ENCODE measurements at regions not wholly inside any gene's neighbourhood (a gene's known extent, or its start where the extent isn't known, plus 50 kb on each side); places are given as distances from the start of the nearest gene placed in this dataset.

DNA sequence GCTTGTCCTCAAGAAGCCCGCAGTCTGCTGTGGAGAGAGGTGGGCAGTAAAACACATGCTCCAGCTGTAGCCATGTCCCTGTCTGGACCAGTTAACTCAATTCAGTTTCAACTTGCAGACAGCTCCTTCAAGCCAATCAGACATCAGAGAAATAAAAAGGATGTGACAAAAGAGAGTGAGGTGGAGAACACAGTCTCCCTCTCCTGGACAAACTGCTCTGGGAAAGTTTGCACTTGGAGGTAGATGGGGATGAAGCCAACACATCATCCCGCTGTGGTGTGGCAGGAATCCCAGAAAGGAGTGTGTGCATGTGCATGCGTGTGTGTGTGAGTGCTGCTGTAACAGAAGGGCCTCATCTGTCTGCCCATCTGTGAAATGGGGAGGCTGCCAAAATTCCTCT, 358.6 kb upstream of the ASIC2 start:
- no peak for DNase-seq

DNA sequence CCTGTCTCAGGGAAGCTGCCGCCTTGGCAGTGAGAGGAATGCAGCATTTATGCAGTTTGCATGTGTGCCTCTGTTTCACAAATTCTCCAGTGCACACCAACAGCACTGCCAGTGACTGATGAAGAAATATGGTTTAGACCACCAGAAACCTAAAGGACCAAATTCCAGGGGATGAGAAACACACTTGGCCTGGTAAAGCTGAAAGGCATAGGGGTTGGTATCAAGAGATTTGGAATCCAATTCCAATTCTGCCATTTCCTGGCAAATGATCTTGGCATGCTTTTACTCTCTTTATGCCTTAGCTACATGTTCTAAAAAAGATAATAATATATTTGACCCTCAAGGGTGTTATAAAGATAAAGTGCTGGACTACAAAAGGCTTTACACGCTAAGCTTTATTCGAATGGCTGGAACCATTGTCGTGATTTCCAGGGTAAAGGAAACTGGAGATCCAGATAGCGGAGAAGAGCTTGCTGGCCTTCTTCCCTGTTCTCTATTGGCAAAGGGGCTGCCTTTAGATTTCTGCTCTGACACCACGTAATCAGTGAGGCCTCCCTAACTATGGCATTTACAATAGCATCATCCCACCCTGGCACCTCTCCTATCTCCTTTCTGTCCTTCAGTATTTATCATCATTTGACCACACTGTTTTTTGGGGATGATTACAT, 359.8 kb upstream of the ASIC2 start:
- DNase-seq: no peak

DNA sequence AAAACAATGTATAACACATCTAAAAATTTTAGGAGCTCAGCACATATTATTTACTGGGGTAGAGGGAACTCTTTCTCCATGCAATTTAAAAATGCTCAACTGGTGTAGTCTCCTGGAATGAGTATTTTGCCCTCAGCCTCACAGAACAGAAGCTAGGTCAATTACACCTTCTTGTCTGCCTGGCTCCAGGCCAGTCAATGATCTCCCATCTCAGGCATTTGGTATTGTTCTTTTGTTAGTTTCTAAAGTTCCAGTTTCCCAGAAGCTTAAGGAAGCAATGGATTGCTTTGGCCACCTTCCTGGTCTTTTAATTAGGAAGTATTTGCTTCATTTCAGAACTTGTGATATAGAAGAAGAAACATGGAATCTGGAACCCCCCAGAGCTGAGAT, 360.3 kb upstream of the ASIC2 start:
- DNase-seq: no peak

DNA sequence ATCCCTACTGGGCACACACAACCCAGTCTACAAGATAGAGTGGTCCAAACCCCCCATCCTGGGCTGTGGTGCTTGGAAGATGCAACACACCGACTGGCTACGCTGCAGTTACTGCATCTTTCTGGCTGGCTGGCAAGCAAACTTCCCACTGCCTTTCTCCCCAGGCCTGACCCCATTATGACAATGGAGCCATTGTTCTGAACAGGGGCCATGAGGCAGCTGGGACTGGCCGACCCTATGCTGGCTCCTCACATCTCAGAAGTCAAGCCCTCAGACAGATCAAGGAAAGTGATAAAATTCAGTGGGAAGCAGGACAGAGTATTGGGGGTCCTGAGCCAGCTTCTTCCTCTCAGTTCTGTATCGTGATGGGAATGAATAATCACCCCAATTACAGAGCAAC, 364.1 kb upstream of the ASIC2 start:
- no peak for DNase-seq

DNA sequence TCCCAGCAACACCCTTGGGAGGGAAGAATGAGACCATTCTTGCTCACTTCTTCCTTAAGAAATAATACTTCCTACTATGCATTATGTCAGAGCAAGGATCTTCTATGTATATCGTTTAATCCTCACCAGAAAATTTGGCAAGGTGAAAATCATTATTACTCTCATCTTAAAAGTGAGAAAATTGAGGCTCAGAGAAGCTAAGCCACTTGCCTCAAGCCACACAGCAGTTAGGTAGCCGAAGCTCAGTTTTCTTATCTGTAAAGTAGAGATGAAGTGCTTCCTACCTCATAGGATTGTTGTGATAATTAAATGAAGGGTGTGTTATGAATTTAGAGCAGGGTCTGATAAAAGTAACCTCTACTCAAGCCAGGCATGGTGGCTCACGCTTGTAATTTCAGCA, 368.9 kb upstream of the ASIC2 start:
- no peak for DNase-seq

DNA sequence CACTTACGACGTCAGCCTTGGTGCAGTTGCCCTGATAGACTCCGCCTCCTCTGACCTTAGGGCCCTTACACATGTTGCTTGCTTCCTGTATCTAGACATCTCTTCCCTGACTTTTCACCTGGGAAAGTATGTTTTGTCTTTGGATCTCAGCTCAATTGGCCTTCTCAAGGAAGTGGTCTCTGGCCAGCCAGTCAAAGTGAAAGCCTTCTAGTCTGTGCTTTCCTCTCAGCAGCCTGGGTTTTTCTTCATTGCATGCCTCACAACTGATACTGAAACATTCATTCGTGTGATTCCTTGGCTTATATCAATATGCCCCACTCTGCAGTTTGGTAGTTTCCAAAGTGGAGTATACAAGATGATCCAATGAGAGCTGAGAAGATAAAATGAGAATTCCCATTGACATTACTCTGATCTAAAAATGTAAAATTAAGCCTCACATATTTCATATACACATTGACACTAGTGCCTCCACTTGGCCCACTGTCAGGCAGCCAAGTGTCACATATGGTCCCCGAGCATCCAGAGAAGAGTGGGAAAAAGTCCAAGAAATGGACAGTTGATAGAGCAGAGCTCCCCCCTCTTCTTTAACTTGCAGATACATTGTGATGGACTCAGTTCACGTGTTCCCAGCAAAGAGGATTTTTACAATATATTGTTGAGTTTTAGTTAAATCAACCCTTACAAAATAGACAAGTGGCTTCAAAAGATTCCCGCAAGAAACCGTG, 371.2 kb upstream of the ASIC2 start:
- no peak for DNase-seq

DNA sequence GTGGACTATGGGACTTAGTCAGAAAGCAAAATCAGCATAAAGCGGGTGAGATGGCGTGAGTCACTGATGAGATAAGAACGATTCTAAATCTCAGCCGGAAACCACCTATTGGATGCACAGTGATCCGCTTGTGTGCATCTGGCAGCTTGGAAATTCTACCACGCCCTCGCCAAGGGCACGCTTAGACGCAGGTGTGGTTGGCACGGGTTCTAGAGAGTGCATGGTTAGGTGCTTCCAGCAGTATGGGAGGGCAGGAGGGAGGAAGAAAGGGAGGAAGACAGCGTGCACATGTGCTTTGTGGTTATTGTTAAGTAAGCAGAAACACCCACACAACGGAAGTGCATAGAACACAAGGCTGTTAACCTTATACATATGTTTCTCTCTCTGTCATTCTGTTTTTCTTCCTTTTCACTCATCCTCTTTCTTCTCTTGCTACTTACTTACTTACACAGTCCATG, 374.0 kb upstream of the ASIC2 start:
- no peak for DNase-seq

DNA sequence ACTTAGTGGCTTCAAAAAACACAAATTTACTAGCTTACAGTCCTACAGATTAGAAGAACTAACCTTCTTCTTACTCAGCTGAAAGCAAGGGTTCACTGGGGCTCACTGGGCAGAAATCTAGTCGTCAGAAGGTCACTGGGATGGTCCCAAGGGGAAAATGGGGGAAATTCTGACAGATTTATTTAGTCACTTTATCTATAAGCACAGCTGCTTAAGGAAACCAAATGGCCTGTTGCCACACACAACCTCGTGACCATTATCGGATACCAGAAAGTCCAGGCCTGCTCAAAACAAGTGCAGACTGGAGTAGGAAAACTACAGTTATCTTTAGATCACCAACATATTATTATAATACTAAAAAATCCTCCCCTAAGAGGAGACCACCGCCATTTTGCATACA, 374.6 kb upstream of the ASIC2 start:
- no peak for DNase-seq

DNA sequence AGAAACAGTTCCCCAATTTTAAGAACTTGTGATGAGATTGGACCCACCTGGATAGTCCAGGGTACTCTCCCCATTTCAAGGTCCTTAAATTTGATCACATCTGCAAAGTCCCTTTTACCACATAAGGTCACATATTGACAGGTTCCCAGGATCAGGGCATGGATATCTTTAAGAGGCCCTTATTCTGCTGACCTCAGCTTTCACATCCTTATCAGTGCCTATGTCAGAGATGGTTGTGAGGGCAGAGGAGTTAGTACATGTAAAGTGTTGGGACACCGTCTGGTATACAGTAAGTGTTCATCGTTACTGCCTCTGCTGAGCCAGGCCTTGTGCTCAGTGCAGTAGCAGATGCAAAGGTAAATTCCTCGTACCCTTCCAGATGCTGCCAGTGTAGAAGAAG, 375.4 kb upstream of the ASIC2 start:
- no peak for DNase-seq

DNA sequence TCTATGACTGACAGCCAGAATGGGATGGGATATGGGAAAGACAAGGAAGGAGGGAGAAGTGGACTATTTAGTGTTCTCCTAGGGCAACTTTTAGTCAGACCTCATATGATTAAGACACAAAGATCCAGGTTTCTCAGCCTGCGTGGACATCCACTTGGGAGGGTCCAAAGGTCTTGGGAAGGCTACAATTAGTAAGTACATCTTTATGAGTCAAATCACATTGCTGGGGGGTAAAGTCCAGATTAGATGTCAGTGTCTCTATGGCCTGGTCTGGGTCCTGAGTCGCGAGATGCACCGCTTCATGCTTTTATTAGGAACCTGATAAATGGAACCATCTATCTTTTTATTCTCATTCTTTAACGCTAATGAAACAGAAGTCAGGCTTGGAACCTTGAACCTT, 378.4 kb upstream of the ASIC2 start:
- no peak for DNase-seq

DNA sequence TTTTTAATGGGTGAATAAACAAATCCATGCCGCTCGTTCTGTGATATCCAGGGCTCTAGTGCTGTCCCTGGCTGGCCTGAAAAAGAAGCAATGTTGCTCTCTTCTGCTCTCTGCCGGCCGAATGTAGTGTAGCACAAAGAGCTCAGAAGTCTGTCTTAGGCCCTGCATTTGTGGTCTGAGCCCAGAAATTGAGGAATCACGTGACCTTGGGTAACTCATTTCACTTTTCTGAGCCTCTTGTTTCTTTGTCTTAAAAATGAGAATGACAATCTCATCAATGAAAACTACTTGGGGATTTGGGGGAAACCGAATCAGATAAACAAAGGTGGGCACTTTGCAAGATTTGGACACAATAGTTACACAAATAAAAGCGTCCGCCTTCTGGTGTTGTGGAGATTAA, 381.6 kb upstream of the ASIC2 start:
- DNase-seq: peak; percentile 28

DNA sequence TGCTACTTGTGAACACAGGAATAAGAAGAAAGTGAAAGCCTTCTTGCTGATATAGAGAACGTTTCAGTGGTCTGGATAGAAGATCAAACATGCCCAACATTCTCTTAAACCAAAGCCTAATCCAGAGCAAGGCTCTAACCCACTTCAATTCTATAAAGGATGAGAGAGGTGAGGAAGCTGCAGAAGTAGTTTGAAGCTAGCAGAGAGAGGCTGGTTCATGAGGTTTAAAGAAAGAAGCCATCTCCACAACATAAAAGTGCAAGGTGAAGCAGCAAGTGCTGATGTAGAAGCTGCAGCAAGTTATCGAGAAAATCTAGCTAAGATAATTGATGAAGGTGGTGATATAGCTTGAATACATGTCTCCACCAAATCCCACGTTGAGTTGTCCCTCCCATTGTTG, 383.3 kb upstream of the ASIC2 start:
- no peak for DNase-seq

DNA sequence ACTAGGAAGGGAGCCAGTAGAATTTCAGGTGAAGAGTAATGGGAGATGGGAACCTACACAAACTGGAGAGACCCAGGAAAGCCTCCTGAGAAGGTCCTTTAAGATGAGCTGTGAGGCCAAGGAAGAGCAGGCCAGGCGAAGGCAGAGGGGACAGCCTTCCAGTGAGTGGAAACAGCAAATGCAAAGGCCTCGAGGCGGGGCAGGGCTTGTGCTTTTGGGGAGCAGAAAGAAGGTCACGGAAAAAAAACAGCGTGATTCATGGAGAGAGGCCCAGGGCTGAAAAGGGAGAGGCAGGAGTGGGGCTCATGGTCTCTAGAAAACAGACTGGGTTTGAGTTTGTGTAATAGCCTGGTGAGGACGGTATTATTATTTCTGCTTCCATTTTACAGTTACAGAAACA, 386.5 kb upstream of the ASIC2 start:
- DNase-seq: no peak

DNA sequence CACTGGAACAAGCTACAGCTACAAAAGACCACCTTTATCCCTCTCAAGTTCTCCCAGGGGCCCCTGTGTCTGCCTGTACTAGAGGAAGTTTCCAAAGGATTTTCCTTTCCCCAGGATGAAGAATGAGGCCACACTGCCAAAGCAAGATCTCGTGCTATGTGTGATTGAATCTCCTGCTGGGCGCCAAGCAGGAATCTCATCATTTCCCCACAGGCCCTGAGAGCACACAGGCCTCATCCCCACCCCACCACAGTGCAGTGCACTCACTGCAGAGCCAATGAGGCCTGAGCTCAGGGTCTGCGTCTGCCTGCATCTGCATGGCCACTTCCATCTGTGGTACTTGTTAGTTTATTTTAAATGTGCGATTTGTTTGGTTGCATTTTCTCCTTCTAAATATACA, 387.4 kb upstream of the ASIC2 start:
- DNase-seq: no peak

DNA sequence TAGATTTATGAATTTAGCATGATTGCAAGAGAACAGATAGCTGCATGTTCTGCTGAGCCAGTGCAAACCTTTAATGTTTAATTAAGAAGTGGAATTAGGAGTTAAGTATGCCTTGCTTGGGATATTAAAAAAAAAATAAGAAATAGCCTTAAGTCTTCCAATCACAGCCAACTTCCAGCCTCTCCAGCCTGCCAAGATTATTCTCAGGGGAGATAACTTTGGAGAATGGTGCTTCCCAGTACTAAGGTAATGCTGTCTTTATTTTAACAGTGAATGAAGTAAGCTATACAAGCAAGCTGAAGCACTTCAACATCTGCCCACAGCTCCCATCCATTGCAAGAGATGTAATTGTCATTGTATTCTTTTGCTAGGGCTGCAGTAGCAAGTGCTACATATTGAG, 389.5 kb upstream of the ASIC2 start:
- no peak for DNase-seq

DNA sequence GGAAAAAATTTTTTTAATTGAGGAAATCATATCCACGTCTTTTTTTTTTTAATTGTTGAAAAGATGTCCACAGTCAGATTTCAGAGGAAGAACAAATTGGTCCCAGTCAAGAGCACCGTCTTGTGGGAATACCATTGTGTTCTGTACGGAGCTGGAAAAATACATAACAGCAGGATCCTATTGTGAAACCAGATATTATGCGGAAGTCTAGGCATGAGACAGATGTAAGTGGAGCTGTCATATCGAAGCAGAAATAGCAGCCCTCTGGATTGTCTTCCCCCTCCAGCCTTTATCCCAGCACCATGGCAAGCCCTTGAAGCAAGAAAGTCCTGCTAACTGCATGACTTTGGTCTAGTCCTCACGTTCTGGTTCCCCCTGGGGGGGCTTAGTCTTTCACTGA, 391.6 kb upstream of the ASIC2 start:
- DNase-seq: no peak

DNA sequence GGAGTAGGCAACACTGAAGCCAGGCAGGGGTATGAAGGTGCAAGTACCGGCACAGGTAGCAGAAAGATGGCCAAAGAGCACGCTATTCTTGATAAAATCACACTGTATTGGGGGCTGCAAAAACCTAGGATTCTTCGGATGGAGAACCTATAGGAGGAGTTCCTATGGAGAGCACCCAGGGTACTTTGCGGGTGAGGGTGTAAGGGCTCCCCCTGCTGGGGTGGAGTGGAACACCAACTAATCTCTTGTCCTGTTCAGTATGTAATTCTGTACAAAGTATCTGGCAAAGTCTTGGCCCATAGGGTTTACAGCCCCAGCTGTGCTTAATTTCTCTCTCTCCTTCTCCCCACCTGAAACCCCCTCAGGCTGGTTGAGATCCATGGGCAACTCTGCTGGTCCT, 393.1 kb upstream of the ASIC2 start:
- no peak for DNase-seq

DNA sequence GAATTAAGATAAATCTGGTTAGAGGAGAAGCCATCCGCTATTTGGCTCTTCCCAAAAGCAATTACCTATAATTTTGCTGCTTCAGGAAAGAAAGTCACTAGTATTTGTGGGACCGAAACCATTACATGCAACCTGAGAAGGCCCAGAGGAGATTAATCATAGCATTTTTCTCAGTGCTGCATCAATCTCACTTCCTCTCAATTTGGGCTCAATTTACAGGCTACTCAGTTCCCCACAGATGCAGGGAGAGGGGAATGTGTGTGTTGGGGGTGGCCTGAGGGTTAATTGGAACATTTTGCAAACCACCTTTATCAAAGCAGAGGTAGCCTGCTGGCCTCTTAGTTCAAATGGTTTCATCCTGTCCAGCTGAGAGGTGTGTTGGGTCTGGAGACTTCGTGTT, 394.7 kb upstream of the ASIC2 start:
- DNase-seq: no peak

DNA sequence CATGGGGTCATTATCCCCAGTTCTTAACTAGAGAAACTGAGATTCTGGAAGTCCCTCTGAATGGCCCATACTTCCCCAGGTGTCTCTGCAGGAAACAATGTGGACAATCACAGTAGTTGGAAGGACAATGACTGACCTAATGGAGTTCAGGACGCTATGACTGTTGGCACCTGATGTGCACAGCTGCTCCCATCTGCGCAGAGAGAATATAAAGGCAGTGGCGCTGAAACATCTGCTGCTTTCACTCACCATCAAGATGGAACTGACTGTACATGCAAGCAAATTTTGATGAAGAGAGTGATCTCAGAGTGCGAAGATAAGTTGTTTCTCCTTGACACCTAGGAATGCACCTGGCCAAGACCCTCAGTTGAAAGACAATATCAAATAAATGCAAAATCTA, 395.7 kb upstream of the ASIC2 start:
- DNase-seq: no peak

DNA sequence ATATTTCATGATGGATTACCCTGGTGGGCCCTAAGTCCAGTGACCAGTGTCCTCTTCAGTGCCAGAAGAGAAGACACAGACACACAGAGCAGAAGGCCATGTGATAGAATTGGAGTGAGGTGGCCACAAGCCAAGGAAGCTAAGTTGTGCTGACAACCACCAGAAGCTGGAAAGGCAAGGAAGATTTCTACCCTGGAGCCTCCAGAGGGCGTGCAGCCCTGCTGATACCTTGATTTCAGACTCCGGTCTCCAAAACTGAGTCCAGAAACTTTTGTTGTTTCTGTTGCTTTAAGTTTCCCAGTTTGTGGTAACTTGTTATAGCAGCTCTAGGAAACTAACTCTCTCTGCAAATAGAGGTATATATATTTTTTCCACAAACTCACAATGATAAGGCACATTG, 396.6 kb upstream of the ASIC2 start:
- DNase-seq: no peak

DNA sequence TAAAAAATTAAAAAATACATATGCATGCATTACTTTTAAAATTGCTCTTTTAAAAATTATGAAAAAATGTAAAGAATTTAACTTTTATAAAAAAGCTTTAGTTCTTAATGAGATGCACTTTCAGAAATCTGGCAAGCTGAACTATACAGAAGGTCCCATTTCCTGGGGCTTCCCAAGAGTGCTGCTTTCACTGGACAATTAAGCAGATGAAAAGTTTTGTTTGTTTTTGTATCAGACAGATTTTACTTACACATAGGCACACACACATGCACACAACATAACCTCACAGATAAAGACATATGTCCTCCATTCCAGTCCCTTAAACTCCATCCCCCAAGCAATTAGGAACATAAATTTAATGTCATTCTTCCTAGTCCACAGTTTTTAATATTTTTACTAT, 402.3 kb upstream of the ASIC2 start:
- no peak for DNase-seq

DNA sequence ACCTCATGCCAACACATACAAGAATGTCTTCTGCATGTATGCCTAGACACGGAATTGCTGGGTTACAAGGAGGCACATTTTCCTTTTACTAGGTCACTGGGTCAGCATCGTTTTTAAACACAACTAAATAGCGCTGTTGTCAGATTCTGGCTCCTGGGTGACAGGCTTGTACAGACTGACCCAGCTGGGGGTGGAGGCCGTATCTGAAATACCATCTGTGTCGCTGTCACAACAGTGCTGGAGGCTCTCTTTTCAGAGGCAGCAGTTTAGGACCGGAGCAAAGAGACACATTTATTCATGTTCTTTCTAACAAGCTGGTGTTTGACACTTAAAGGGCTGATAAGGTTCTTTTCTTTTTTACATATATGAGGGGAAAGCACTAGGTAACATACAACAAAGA, 403.0 kb upstream of the ASIC2 start:
- DNase-seq: no peak

DNA sequence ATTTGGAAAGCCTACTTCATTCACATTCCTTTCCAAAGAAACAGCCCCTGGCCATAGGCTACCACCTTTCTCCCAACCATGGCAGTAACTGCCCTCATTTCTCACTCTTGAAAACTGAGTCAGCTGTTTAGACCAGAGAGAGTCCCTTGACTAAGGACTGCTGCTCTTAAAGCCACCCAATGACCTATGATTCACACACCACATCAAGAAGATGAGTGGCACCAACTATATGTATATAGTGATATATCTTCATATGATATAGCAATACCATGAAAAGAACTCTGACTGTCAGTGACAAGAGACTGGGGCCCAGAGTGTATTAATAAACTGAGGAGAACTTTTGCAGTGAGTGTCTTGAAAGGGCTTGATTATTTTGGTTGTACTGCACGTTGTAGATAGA, 404.5 kb upstream of the ASIC2 start:
- DNase-seq: no peak

DNA sequence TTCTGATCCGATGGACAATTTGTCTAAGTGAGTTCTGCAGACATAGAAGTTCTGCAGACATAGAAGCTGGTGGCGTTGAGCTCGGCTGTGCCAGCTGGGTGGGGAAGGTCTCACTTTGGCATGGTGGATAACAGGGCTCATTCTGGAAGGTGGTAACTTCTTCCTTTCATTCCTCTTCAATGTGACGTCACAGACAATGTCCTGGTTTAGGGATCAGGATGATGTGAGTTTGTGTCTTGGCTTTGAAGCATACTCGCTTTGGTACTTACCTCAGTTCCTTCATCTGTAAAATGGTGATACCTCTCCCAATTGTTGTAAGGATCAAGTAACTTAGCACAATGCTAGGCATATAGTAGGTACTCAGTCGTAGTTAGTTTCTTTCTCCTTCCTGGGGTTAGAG, 408.8 kb upstream of the ASIC2 start:
- no peak for DNase-seq

DNA sequence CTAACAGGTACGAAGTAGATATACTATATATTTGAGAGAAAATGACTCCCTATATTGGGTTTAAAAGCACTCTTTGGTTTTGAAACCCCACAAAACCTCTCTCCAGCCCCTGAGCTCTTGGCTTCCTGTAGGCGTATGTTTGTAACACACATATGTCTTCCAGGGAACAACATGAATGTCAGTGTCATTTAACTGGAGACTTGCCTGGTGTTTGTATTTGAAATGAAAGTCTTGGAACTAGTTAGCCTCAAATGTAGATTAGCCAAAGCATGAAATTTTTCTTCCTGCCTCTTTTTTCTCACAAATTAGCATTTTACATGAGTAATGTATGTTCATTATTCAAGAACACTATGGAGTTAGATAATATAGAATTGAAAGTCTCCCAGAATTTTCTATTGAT, 411.8 kb upstream of the ASIC2 start:
- DNase-seq: no peak

Data from GOT3 (cell line).